ENCODE measurements at regions not wholly inside any gene's neighbourhood (a gene's known extent, or its start where the extent isn't known, plus 50 kb on each side); places are given as distances from the start of the nearest gene placed in this dataset.

DNA sequence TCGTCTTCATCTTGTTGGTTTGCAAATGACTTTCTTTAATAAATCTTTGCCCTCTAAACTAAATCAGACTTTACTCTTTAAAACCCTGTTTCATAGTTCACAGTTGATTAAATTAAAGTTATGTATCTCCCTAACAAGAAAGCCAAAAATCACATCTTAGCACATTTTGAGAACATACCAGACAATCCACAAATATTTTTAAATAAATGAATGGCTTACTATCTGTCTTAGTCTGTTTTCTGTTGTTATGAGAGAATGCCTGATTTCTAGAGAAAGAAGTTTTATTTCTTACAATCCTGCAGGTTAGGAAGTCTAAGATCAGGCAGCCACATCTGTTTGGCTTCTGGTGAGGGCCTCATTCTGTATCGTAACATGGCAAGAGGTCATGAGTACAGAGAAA, 1090.2 kb upstream of the PIK3C3 start:
- DNase-seq (ENCODE audit: extremely low read depth, low read depth, low spot score) = no peak

DNA sequence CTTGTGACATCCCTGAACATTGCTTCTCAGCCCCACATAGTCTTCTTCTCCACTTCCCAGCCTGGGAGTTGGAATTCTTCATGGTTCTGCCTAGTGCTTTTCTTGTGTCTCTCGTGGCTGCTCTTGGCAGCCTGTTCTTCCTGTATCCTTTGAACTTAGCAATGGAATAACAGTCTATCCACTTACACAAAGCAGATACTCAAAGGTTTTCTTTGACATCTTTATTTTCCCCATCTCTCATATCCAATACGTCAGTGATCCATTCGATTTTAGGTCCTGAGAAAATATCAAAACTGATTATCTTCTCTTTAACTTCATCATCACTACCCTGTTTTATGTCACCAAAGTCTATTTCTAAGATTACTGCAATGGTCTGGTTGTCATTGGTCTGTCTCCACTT, 1091.2 kb upstream of the PIK3C3 start:
- no peak for DNase-seq (ENCODE audit: extremely low read depth, low read depth, low spot score)

DNA sequence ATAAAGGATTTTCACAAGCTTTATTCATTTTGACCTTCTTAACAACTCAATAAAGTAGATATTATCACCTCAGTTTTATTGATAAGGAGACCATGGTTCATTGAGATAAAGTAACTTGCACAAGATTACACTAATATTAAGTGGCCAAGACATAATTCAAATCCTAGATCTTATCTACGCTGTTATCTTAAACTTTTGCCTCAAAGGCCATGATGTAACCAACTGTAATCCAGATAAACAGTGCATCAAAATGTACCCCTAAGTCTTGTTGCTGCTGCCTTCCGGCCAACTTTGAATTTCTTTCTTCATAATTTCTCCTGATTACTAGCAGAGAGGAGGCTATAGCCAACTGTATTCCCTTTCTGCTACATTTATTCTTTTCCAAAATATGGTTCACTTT, 1094.8 kb upstream of the PIK3C3 start:
- no peak for DNase-seq (ENCODE audit: extremely low read depth, low read depth, low spot score)

DNA sequence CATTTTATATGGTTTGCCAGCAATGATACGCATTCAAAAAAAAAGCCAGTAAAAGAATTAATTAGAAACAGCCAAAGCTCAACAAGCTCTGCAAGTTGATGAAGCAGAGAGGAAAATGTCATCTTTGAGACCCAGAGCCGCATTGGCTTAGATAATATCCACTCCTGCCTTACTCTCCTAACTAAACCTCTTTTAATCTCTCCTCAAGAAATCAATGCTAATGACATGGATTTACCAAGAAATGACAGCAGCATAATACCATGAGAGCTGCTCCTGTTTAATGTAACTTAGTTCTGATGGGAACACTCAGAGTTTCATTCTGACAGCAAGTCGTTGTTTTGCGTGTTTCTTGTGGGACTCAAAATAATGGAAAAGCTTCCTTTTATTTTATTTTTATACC, 1099.4 kb upstream of the PIK3C3 start:
- no peak for DNase-seq (ENCODE audit: extremely low read depth, low read depth, low spot score)

DNA sequence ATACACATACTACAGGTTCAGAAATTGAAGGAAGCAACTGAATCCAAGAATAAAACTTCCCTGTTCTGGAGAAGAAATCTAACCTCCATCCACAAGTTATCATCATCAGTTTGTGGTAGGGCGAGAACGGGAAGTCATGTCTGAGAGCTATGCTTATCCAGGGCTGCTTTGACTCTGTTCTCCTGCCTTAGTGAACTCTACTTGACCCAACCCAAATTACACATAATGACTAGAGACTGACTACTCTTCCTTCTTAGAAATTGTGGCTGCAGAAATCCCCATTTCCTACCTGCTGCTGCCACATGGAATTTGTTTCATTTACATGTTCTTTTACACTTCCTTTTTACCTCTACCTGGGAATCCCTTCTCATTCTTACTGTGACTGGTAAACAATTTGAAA, 1102.6 kb upstream of the PIK3C3 start:
- no peak for DNase-seq (ENCODE audit: extremely low read depth, low read depth, low spot score)

DNA sequence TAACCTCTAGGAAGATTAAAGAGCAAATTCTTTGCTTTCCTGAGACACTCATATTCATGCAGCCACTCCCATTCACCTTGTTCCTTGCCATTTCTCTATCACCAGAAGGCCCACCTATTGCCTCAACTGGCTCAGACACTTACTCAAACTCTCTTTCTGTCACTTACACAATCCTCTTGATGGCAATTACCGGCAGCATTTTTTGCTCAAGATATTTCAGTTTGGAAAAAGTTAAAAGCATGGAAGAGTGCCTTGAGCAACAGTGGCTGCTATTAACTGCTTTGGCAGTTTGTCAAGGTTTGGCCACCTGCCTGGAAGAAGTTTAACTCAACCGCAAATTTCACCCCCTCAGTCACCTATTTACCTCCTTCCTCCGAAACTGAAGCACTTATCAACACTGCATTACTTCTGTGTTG, 1104.0 kb upstream of the PIK3C3 start:
- no peak for DNase-seq (ENCODE audit: extremely low read depth, low read depth, low spot score)

DNA sequence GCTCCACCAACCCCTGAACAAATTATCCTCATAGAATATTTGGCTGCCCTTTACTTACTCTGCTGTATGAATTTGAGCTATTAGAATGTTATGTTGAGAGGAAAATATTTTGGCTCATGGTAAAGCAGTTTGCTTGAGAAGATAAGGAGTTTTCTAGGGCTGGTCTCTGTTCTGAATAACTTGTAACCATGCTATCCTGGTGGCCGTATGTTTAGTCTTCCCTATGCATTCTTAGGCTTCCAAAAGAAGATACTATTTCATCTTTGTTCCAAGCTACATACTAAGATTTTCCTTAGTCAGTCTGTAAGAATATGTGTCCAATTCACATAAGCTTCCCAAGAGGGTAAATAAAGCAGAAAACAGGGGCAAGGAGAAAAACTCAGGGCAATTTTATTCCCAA, 1105.1 kb upstream of the PIK3C3 start:
- DNase-seq (ENCODE audit: extremely low read depth, low read depth, low spot score) = no peak

DNA sequence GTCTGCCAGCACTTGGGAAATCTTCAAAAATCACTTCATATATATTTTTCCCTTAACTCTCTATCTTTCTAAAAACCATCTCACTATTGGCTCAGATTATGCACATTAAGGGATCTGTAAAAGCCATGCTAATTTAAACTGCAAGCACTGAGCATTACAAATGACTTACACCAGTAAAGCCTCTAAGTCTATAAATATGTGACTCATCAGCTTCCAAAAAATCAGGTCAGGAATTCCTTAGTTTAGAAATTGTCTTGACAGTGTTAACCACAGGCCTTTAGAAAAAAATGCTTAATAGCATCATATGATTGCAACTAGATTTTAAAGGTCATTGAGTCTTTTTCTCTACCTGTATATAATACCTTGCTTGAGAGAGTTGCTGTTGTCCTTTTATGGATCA, 1113.6 kb upstream of the PIK3C3 start:
- DNase-seq (ENCODE audit: extremely low read depth, low read depth, low spot score) = no peak

DNA sequence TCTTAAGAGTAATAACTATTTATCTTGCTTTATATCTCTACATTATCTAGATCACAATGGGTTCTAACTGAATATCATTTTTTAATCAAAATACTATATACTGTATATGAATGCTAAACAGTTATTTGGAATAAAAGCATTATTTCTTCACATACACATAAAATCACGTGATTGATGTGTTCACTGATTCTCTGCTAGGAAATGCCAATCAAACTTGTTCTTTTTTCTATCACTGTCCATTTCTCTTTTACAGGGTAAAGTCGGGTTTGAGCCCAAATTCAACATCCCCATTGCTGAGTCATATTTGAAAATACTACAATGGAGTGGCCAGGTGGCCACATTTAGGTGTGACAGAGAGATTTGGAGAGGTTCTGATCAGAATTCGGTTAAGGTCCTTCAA, 1114.0 kb upstream of the PIK3C3 start:
- DNase-seq (ENCODE audit: extremely low read depth, low read depth, low spot score) = no peak

DNA sequence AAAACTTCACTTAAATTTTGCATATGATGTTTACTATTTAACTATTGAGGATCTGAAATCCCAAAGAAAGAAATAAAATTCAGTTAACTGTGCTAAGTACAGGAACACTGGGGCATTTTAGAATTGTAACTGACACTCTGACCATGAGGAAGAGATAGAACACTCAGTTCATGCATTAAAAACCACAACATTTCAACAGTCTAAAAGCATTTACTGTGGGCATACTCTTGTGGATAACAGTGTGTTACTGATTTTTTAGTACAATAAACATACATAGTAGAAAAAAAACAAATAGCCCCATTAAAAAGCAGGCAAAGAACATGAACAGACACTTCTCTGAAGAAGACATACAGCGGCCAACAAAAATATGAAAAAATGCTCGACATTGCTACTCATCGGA, 1122.7 kb upstream of the PIK3C3 start:
- DNase-seq (ENCODE audit: extremely low read depth, low read depth, low spot score) = no peak

DNA sequence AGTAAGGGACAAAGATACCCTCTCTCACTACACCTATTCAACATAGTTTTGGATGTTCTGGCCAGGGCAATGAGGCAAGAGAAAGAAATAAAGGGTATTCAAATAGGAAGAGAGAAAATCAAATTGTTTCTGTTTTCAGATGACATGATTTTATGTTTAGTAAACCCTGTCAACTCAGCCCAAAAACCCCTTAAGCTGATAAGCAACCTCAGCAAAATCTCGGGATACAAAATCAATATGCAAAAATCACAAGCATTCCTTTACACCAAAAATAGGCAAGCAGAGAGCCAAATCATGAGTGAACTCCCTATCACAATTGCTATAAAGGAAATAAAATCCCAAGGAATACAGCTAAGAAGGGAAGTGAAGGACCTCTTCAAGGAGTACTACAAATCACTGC, 1130.7 kb upstream of the PIK3C3 start:
- DNase-seq (ENCODE audit: extremely low read depth, low read depth, low spot score) = no peak

DNA sequence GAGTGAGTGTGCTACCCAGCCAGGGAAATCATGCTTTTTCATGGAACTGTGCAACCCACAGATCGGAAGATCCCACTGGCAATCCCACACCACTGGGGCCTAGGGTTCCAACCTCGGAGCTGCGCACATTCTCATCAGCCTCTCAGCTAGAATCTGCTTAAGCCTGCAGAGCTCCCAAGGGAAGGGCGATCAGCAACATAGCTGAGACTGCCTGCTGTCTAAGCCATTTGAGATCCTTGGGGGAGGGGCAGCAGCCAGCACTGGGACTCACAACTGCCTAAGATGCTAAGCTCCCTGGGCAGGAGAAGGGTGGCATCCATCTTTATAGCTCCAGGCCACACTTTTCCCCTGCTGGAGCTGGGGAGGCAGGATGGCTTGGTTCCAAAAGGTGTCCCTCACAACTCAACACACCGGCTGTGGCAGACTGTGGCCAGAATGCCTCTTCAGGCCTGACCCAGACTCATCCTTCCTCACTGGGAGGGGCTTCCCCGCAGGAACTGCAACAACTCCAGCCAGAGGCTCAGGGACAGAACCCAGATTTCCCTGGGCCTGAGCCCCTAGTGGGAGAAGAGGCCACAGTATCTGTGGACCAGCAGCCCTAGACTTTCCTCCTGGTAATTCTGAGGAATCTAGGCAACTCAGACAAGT, 1133.3 kb upstream of the PIK3C3 start:
- DNase-seq (ENCODE audit: extremely low read depth, low read depth, low spot score) = no peak

DNA sequence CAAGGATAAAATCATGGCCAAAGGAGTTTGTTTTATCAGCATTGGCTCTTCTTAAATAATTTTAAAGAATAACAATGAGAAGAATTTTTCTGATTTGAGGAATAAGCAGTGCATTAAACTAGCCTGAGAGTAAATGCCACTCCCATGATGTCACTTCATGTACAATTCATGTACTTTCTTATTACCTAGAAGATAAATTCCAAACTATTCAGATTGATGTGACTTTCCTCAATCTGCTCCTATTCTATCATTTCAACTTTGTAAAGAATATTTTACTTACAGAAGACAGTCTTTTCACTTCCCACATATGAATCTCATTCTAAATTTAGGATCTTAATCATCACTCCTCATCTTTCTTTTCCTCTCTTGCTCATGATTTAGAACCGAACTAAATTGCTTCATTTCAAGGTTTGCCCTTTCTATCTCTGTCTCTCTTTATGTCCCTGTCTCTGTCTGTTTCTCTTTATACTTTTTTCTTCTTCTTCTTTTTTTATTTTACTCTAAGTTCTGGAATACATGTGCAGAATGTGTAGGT, 1142.0 kb upstream of the PIK3C3 start:
- DNase-seq (ENCODE audit: extremely low read depth, low read depth, low spot score) = no peak

DNA sequence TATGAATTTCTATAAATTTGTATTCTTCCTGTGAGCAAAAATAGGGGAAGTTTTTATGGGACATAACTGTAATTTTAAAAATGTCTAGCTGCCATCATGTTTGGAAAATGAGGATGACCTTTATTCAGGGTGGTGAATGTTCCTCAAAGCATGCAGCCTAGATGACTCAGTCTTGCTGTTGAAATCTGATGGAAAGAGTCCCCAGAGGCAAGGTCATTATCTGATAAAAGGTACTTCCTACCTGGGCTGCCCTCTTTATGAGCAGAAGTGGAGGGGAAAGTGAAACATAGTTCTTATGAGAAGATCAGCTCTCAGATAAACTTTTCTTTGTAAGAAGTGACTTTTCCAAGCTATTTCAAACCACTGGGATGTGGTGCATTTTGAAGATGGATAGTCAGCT, 1144.7 kb upstream of the PIK3C3 start:
- no peak for DNase-seq (ENCODE audit: extremely low read depth, low read depth, low spot score)

DNA sequence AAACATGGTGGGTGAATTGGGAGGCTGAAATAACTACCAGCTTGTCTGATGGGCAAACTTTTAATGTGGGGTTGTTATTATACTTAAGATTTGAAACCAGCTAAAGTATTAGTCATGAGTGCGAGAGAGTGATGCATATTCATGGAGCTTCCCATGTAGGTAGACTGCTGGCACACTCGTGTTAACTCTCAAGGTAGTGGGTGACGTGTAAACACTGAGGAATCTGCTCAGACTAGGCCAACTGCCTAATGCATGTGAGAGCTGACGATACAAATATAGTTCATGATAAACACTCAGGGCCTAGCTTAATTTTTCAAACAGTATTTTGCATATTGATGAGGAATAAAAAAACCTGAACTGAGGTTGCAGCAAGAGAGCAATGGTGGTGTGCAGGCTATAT, 1165.7 kb upstream of the PIK3C3 start:
- DNase-seq (ENCODE audit: extremely low read depth, low read depth, low spot score) = no peak

DNA sequence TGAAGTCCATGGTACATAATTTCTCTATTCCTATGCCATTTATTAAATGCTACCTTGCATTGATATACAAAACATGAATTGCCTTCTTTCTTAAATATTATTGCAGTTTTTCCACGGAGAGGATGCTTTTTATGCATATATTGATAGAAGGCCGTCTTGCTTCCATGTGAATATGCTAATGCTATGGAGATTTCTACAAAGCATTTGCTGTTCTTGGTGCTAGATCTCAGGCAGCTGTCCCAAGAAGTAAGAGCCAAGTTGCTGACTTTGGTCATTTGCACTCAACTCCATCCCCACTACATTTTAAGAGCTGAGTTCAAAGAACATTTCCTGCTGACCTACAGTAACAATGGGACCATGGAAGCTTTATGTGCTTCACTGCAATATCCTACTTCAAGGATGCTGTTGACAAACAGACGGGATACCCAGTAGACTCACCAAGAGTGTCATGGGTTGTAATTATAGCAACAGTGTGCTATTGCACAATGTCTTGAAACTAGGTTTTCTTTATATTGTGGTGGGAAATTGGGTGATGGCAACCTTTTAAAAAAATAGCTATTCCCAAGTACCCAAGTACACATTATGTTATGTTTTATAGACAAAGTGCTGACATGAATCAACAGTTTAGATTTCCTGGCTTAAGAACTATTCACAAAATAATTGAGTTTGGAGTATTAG, 1172.4 kb upstream of the PIK3C3 start:
- no peak for DNase-seq (ENCODE audit: extremely low read depth, low read depth, low spot score)

DNA sequence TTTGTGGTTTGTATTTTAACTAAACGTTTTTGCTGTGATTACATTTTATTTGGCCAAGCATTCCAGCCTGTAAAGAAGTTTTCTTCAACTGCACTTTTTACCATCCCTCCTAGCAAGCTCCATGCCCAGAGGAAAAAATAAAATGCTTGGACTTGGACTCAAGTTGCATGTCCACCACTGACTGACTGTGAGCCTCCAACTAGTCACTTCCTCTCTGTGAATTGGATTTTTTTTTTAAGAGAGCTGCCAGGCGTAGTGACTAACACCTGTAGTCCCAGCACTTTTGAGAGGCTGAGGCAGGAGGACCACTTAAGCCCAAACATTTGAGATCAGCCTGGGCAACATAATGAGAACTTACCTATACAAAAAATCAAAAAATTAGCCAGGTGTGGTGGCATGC, 1185.2 kb upstream of the PIK3C3 start:
- no peak for DNase-seq (ENCODE audit: extremely low read depth, low read depth, low spot score)

DNA sequence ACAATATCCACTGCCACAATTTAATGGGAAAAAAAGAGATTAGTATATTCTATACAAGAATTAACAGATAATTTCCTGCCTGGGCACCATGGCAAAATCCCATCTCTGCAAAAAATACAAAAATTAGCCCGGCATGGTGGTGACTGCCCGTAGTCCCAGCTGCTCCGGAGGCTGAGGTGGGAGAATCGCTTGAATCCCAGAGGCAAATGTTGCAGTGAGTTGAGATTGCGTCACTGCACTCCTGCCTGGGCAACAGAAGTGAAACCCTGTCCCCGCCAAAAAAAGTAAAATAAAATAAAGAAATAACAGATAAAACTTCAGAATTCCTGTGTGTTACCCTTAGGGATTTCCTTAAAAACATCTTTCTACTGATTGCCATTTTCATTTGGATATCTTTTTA, 1194.8 kb upstream of the PIK3C3 start:
- no peak for DNase-seq (ENCODE audit: extremely low read depth, low read depth, low spot score)

DNA sequence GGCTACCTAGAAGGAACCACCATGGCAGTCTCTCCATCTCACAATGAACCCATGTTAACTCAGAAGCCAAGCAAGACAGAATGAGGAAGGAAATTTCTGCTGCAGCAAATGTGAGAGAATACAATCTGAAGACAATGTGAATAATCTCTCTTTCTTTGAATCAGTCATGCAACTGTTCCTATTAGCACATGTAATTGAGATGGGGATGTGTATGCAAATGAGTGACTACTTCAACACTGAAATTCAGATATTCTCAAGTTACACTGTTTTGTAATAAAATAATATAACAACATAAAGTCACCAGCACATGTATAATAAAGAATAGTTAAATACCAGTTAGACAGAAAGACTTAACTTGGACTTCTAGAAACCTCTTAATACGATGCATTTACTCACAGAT, 1200.6 kb upstream of the PIK3C3 start:
- no peak for DNase-seq (ENCODE audit: extremely low read depth, low read depth, low spot score)

DNA sequence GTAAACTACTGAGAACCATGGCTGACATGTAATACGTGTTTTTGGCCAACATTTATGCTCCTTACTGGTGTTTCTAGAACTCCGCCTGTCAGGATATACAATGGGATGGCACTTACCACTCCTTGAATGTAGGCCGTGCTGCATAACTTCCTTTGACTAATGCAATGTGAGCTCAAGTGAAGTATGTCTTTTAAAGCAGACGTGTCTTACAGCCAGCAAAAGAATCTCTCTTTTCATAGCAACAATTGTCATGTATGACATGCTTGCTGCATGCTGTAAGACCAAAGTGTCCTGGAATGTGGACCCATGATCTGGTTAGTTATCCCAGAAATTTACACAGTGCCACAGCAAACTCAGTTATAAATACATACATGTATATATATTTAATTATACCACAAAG, 1202.7 kb upstream of the PIK3C3 start:
- no peak for DNase-seq (ENCODE audit: extremely low read depth, low read depth, low spot score)

DNA sequence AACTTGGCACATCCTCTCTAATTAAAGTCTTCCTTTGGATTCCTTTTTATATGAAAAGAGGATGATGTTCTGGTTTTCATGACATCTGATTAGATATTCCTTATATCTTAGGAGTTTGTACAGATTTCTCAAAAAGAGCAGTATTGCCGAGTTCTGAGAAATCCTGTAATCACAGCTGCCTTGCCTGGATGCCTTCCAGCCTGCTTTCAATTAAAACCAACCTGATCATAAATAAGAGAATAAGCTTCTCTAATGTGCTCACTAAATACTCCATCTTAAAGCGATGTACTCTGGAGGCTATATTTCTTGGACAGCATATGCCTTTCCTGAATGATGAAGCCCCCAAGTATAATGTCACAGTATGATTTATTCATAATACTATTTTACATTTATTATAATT, 1203.8 kb upstream of the PIK3C3 start:
- no peak for DNase-seq (ENCODE audit: extremely low read depth, low read depth, low spot score)

DNA sequence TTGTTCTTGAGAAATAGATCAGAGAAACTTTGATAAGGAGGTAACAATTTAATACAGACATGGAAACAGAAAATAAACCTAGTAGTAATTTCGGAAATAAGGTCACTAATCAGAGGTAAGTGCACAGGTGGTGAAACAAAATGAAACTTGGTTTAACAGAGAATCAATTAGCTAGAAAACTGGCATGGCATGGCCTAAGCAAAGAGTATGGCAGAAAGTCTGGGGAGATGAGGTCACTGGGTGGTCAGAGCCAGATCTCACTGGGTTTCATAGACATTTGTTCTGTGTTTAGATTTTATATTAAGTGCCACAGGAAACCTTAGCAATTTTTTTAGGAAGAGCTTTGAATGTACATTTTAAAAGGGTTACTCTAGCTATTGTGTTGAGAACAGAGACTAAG, 1216.0 kb upstream of the PIK3C3 start:
- no peak for DNase-seq (ENCODE audit: extremely low read depth, low read depth, low spot score)

Measured in glomerular endothelial cell (primary cell).